Uterus (tissue), 3 donors: ENCODE measurements at regions not wholly inside any gene's neighbourhood (a gene's known extent, or its start where the extent isn't known, plus 50 kb on each side); places are given as distances from the start of the nearest gene placed in this dataset.

Experiments used
- DNase-seq, 2 donors: peaks; one replicate each; pipeline ENCODE4 v3.0.0-alpha.2; 2019 to 2020
- H3K27ac ChIP-seq, 2 donors: fragments of 200-600 bp; sonication (generic); 1 replicate in 1 of 2; 2 replicates in 1 of 2; pipeline ENCODE4 v1.5.1; 2016 to 2018
- H3K27me3 ChIP-seq, 2 donors: fragments of 200-600 bp; sonication (generic); one replicate each; pipeline ENCODE4 v1.5.1; 2018 to 2019; ENCODE audit warnings: control low read depth in 1 of 2
- H3K36me3 ChIP-seq, 2 donors: fragments of 200-600 bp; sonication (generic); one replicate each; pipeline ENCODE4 v1.5.1; 2019; ENCODE audit warnings: control low read depth in 1 of 2
- H3K4me1 ChIP-seq, 2 donors: fragments of 200-600 bp; sonication (generic); one replicate each; pipeline ENCODE4 v1.5.1; 2018 to 2019; ENCODE audit warnings: control low read depth in 1 of 2
- H3K4me3 ChIP-seq, 2 donors: fragments of 200-600 bp; sonication (generic); 1 replicate in 1 of 2; 2 replicates in 1 of 2; pipeline ENCODE4 v1.5.1; 2018 to 2019; ENCODE audit warnings: mild to moderate bottlenecking in 1 of 2
- H3K9me3 ChIP-seq, 2 donors: fragments of 200-600 bp; sonication (generic); one replicate each; pipeline ENCODE4 v1.5.1; 2019; ENCODE audit warnings: control low read depth in 1 of 2
- CTCF ChIP-seq, 4 experiments: fragments of 200-600 bp in 2 of 4; fragments of 450-650 bp in 2 of 4; sonication (generic) in 2 of 4; IDR thresholded peaks; one replicate each; pipeline ENCODE4 v1.5.1; 2016 to 2019; ENCODE audit warnings: antibody characterized with exemption in 4 of 4, mild to moderate bottlenecking in 2 of 4, moderate library complexity in 1 of 4
- POLR2A ChIP-seq, 2 donors: fragments of 450-650 bp; IDR thresholded peaks; one replicate each; pipeline ENCODE4 v1.6.1; 2016; ENCODE audit warnings: antibody characterized with exemption in 2 of 2, mild to moderate bottlenecking in 1 of 2, moderate library complexity in 1 of 2
- intact Hi-C: fragments of 100-400 bp; cut with DNase I; formaldehyde crosslinking; loops from one replicate; pipeline ENCODE4 v1.15.1; 2023; ENCODE audit warnings: low total_unique reads
- donor health status: DM: yes; HTN: yes; CAD: no.

GRCh38 chr4:22245294-22245693 is 270.6 kb downstream of the ADGRA3 start:
- DNase-seq: no peak
- no peak overlapping the region for H3K27ac ChIP-seq
- no peaks in the 10 kb centered on the region for H3K4me1 ChIP-seq
- no peak overlapping the region for H3K4me3 ChIP-seq
- TF ChIP-seq CTCF (IDR thresholded peaks at IDR 0.05) (no peak), POLR2A (IDR thresholded peaks at IDR 0.05) (no peak)
- intact Hi-C loops: no loop called here
- no peaks in the 10 kb centered on the region for H3K9me3 ChIP-seq
- H3K36me3 ChIP-seq: no peaks in the 10 kb centered on the region
- no peaks in the 10 kb centered on the region for H3K27me3 ChIP-seq

GRCh38 chr4:22241415-22241814 is 274.5 kb downstream of the ADGRA3 start:
- H3K4me3 ChIP-seq: no peak overlapping the region
- no peaks in the 10 kb centered on the region for H3K27me3 ChIP-seq
- no peaks in the 10 kb centered on the region for H3K4me1 ChIP-seq
- TF ChIP-seq CTCF (IDR thresholded peaks at IDR 0.05) (no peak), POLR2A (IDR thresholded peaks at IDR 0.05) (no peak)
- intact Hi-C loops: no loop called here
- no peaks in the 10 kb centered on the region for H3K36me3 ChIP-seq
- no peaks in the 10 kb centered on the region for H3K9me3 ChIP-seq
- H3K27ac ChIP-seq: no peak overlapping the region
- DNase-seq: no peak

GRCh38 chr4:22240814-22241213 is 275.1 kb downstream of the ADGRA3 start:
- TF ChIP-seq POLR2A (IDR thresholded peaks at IDR 0.05) (no peak), CTCF (IDR thresholded peaks at IDR 0.05) (no peak)
- Histone ChIP-seq H3K36me3 (no peaks in the 10 kb centered on the region), H3K9me3 (no peaks in the 10 kb centered on the region), H3K27ac (no peak overlapping the region), H3K4me1 (no peaks in the 10 kb centered on the region), H3K27me3 (no peaks in the 10 kb centered on the region), H3K4me3 (no peak overlapping the region)
- intact Hi-C loops: no loop called here
- DNase-seq: no peak

GRCh38 chr4:22238742-22239141 is 277.1 kb downstream of the ADGRA3 start:
- Histone ChIP-seq H3K36me3 (no peaks in the 10 kb centered on the region), H3K27ac (no peak overlapping the region), H3K27me3 (no peaks in the 10 kb centered on the region), H3K9me3 (no peaks in the 10 kb centered on the region), H3K4me3 (no peak overlapping the region), H3K4me1 (no peaks in the 10 kb centered on the region)
- TF ChIP-seq POLR2A (IDR thresholded peaks at IDR 0.05): no peak
- DNase-seq: no peak
- intact Hi-C loops: no loop called here

- Histone ChIP-seq H3K4me3 (no peak overlapping the region), H3K27ac (no peak overlapping the region)
Observed at GRCh38 chr4:22237846-22238494, 277.9 kb downstream of the ADGRA3 start.

More at GRCh38 chr4:22237846-22238494, 277.9 kb downstream of the ADGRA3 start:
- Histone ChIP-seq H3K36me3 (no peaks in the 10 kb centered on the region), H3K4me1 (no peaks in the 10 kb centered on the region), H3K9me3 (no peaks in the 10 kb centered on the region), H3K27me3 (no peaks in the 10 kb centered on the region)
- DNase-seq: no peak
- TF ChIP-seq CTCF (IDR thresholded peaks at IDR 0.05) (no peak), POLR2A (IDR thresholded peaks at IDR 0.05) (no peak)
- intact Hi-C loops: no loop called here
